Endothelial cell of umbilical vein (primary cell): ENCODE measurements at regions not wholly inside any gene's neighbourhood (a gene's known extent, or its start where the extent isn't known, plus 50 kb on each side); places are given as distances from the start of the nearest gene placed in this dataset.

Experiments
- BruUV-seq: library from RNA; stranded (reverse); fragments of 400-500 nt; replicated peaks from 2 replicates; lab custom pipeline; 2021; lab: Mats Ljungman, UMichigan
- CTCF ChIA-PET: fragments of 300-600, 350-600 bp; sonication (Branson Sonifier 250); formaldehyde crosslinking; loops from one replicate; lab custom pipeline; 2021; ENCODE audit warnings: antibody characterized with exemption, inconsistent platforms; lab: Charles Lee
- POLR2A ChIA-PET: fragments of 300-600, 350-600 bp; sonication (Branson Sonifier 250); formaldehyde crosslinking; loops from one replicate; lab custom pipeline; 2021; ENCODE audit warnings: antibody characterized with exemption, inconsistent platforms; lab: Charles Lee
- DNase-seq: peaks from one replicate; pipeline ENCODE4 v3.0.0-alpha.2; 2011; ENCODE audit warnings: low read depth, low spot score
- FAIRE-seq: peaks from 2 replicates; lab custom pipeline; 2011; peaks lifted over from hg19 to GRCh38; lab: Jason Lieb, UNC
- H2AFZ ChIP-seq: 2 replicates; pipeline ENCODE4 v1.6.0; 2012; ENCODE audit warnings: low read depth, low read length, control low read depth, inconsistent platforms
- H3K27ac ChIP-seq: 2 replicates; pipeline ENCODE4 v1.5.1; 2011; ENCODE audit warnings: low read depth, mild to moderate bottlenecking, control low read depth, low read length, moderate library complexity; ENCODE audit not compliant: insufficient read depth
- H3K27me3 ChIP-seq, 2 experiments: 2 replicates each; pipeline versions ENCODE4 v1.6.0 to v1.6.1; 2011; ENCODE audit warnings: low read length in 2 of 2, mixed read lengths in 1 of 2; ENCODE audit not compliant: control insufficient read depth in 2 of 2, insufficient read depth in 2 of 2
- H3K36me3 ChIP-seq, 2 experiments: 2 replicates in 1 of 2; 3 replicates in 1 of 2; pipeline ENCODE4 v1.5.1; 2011; ENCODE audit warnings: low read length in 2 of 2, mild to moderate bottlenecking in 1 of 2, moderate library complexity in 1 of 2; ENCODE audit not compliant: control insufficient read depth in 2 of 2, insufficient read depth in 2 of 2; ENCODE audit errors: extremely low read depth in 1 of 2
- H3K4me1 ChIP-seq: 3 replicates; pipeline ENCODE4 v1.5.1; 2011; ENCODE audit warnings: mild to moderate bottlenecking, low read length; ENCODE audit not compliant: control insufficient read depth, insufficient read depth; ENCODE audit errors: extremely low read depth
- H3K4me2 ChIP-seq: 2 replicates; pipeline ENCODE4 v1.6.1; 2011; ENCODE audit warnings: low read length, control low read depth, mixed read lengths; ENCODE audit not compliant: insufficient read depth
- H3K4me3 ChIP-seq, 3 experiments: fragments of 200-600 bp in 1 of 3; sonication (generic), shearing (Covaris generic) in 1 of 3; replicated peaks in 1 of 3; 2 replicates each; pipeline ENCODE4 v1.5.1; 2011 to 2016; ENCODE audit warnings: control low read depth in 3 of 3, low read length in 3 of 3, mild to moderate bottlenecking in 2 of 3, inconsistent platforms in 1 of 3, low read depth in 1 of 3, moderate library complexity in 1 of 3; ENCODE audit not compliant: insufficient read depth in 1 of 3
- H3K79me2 ChIP-seq: 2 replicates; pipeline ENCODE4 v1.6.0; 2012; ENCODE audit warnings: low read length, inconsistent platforms; ENCODE audit not compliant: control insufficient read depth, insufficient read depth
- H3K9ac ChIP-seq: replicated peaks from 2 replicates; pipeline ENCODE3; 2011; ENCODE audit warnings: low read length, control low read depth; ENCODE audit not compliant: insufficient read depth; ENCODE audit errors: extremely low read depth
- H3K9me1 ChIP-seq: replicated peaks from 3 replicates; pipeline ENCODE4 v1.6.0; 2011; ENCODE audit warnings: mild to moderate bottlenecking, low read length; ENCODE audit not compliant: control insufficient read depth, insufficient read depth; ENCODE audit errors: extremely low read depth
- H3K9me3 ChIP-seq: replicated peaks from 2 replicates; pipeline ENCODE4 v1.5.1; 2012; ENCODE audit warnings: low read length, inconsistent platforms; ENCODE audit not compliant: control insufficient read depth, insufficient read depth
- H4K20me1 ChIP-seq: replicated peaks from 2 replicates; pipeline ENCODE3; 2011; ENCODE audit warnings: mild to moderate bottlenecking, low read length; ENCODE audit not compliant: control insufficient read depth, insufficient read depth; ENCODE audit errors: extremely low read depth
- CTCF ChIP-seq, 2 donors: IDR thresholded peaks; 1 replicate in 1 of 2; 2 replicates in 1 of 2; pipeline ENCODE4 v1.5.1; 2011; ENCODE audit warnings: low read length in 2 of 2, mild to moderate bottlenecking in 2 of 2, moderate library complexity in 2 of 2, control low read depth in 1 of 2, inconsistent platforms in 1 of 2, low read depth in 1 of 2; ENCODE audit not compliant: insufficient read depth in 1 of 2; ENCODE audit errors: extremely low read depth in 1 of 2
- EZH2 ChIP-seq: IDR thresholded peaks from 2 replicates; pipeline ENCODE4 v1.6.1; 2012; ENCODE audit warnings: borderline replicate concordance, low read depth, mild to moderate bottlenecking, moderate library complexity, low read length, inconsistent platforms; ENCODE audit not compliant: severe bottlenecking
- FOS ChIP-seq: IDR thresholded peaks from 2 replicates; pipeline ENCODE4 v1.6.1; 2011; ENCODE audit warnings: mild to moderate bottlenecking, low read length, moderate library complexity, borderline replicate concordance; ENCODE audit not compliant: insufficient read depth
- GATA2 ChIP-seq: IDR thresholded peaks from 2 replicates; pipeline ENCODE4 v1.7.0; 2011; ENCODE audit warnings: low read depth, mild to moderate bottlenecking, moderate library complexity, mixed read lengths, low read length; ENCODE audit not compliant: insufficient read length, insufficient read depth
- JUN ChIP-seq: IDR thresholded peaks from 2 replicates; pipeline ENCODE4 v1.6.1; 2011; ENCODE audit warnings: borderline replicate concordance, low read depth; ENCODE audit not compliant: insufficient read length, insufficient read depth
- POLR2A ChIP-seq: IDR thresholded peaks from 2 replicates; pipeline ENCODE4 v1.6.1; 2012; ENCODE audit warnings: low read depth, mild to moderate bottlenecking, control low read depth, low read length
- POLR2AphosphoS5 ChIP-seq: IDR thresholded peaks from 2 replicates; pipeline ENCODE4 v1.6.1; 2012; ENCODE audit warnings: low read depth, mild to moderate bottlenecking, control low read depth, low read length, moderate library complexity; ENCODE audit not compliant: insufficient read depth
- dilution Hi-C: fragments of 300-500 bp; cut with MboI; formaldehyde crosslinking; loops from one replicate; pipeline ENCODE4 v1.15.0; 2019; ENCODE audit warnings: low sequenced_read_pairs; ENCODE audit not compliant: extremely low pct_ligation_motif_present
- intact Hi-C: fragments of 100-400 bp; cut with micrococcal nuclease; formaldehyde crosslinking; loops from one replicate; pipeline ENCODE4 v1.10.0; 2022

DNA sequence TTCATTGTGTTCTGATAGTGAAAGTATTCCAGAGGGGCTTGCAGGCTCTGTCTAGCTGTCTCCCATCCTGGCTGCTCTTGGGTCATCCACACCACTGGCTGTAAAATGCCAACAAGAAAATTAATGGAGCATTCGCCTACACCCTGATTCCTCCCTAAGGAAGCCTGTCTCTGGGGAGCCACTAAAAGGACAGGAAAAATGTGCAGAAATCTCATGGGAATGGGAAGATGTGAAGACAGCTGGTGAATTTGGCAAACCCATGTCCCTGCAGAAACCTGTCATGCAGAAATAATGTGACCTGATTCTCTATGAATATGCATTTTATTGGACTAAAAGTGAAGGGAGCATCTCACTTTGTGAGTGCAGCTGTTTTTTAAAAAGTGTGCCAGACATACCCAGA, 265.6 kb downstream of the TUSC1 start:
- Histone ChIP-seq H3K9me3 (no peaks in the 10 kb centered on the region), H2AFZ (no peak overlapping the region), H3K4me1 (no peaks in the 10 kb centered on the region), H3K9ac (no peak overlapping the region), H4K20me1 (no peaks in the 10 kb centered on the region), H3K79me2 (no peaks in the 10 kb centered on the region), H3K27me3 (no peaks in the 10 kb centered on the region), H3K4me3 (no peak overlapping the region), H3K27ac (no peak overlapping the region), H3K9me1 (no peaks in the 10 kb centered on the region), H3K36me3 (no peaks in the 10 kb centered on the region), H3K4me2 (no peak overlapping the region)
- dilution Hi-C loops: no loop called here
- ChIA-PET CTCF (no interaction called here), POLR2A (no interaction called here)
- no peak for FAIRE-seq
- intact Hi-C loops: no loop called here
- no peak for TF ChIP-seq CTCF (IDR thresholded peaks at IDR 0.05; ENCODE audit: extremely low read depth in 1 of 2, insufficient read depth in 1 of 2, low read depth in 1 of 2, low read length in 2 of 2)
- TF ChIP-seq EZH2: no peak
- DNase-seq: no peak
- no TSS peak for BruUV-seq

- no peak overlapping the region for H3K9ac ChIP-seq
- H3K9me1 ChIP-seq: no peaks in the 10 kb centered on the region
- CTCF ChIA-PET: interaction anchor here (0.6 to 1.4 kb wide), 3 partner anchors 12 to 211 kb away, joined by 3 to 4 read pairs (median 3); no protein-coding TSS in a partner anchor
Observed at GRCh38 chr9:25397746-25398145, 280.5 kb downstream of the TUSC1 start.

More at GRCh38 chr9:25397746-25398145, 280.5 kb downstream of the TUSC1 start:
- Histone ChIP-seq H3K79me2 (no peaks in the 10 kb centered on the region), H3K4me2 (no peak overlapping the region), H3K4me1 (no peaks in the 10 kb centered on the region), H3K27ac (no peak overlapping the region), H3K9me3 (no peaks in the 10 kb centered on the region), H3K4me3 (no peak overlapping the region), H2AFZ (no peak overlapping the region), H3K27me3 (no peaks in the 10 kb centered on the region), H3K36me3 (no peaks in the 10 kb centered on the region), H4K20me1 (no peaks in the 10 kb centered on the region)
- no TSS peak for BruUV-seq
- dilution Hi-C loops: no loop called here
- intact Hi-C loops: no loop called here
- POLR2A ChIA-PET: no interaction called here
- peak; percentile 8 for DNase-seq
- peak; percentile 15 for FAIRE-seq
- TF ChIP-seq FOS (no peak), POLR2A (no peak), JUN (no peak), POLR2AphosphoS5 (no peak), CTCF (IDR thresholded peaks at IDR 0.05; ENCODE audit: extremely low read depth in 1 of 2, insufficient read depth in 1 of 2, low read depth in 1 of 2, low read length in 2 of 2) (no peak), GATA2 (no peak)
